Neuronal stem cell (in vitro differentiated cells): ENCODE measurements at regions not wholly inside any gene's neighbourhood (a gene's known extent, or its start where the extent isn't known, plus 50 kb on each side); places are given as distances from the start of the nearest gene placed in this dataset.

Experiments used
- DNase-seq: peaks from one replicate; pipeline ENCODE4 v3.0.0-alpha.2; 2013; ENCODE audit warnings: low spot score
- H2AFZ ChIP-seq: one replicate; pipeline ENCODE4 v1.6.1; 2013; ENCODE audit warnings: mild to moderate bottlenecking, low read length, inconsistent platforms
- H2AK5ac ChIP-seq: 2 replicates; pipeline ENCODE4 v1.6.1; 2013; ENCODE audit warnings: low read depth, mild to moderate bottlenecking, inconsistent platforms, low read length, moderate library complexity, mixed read lengths
- H2BK120ac ChIP-seq: 2 replicates; pipeline ENCODE4 v1.6.1; 2013; ENCODE audit warnings: low read depth, mild to moderate bottlenecking, inconsistent platforms, low read length, moderate library complexity, mixed read lengths
- H2BK12ac ChIP-seq: one replicate; pipeline ENCODE4 v1.6.1; 2013; ENCODE audit warnings: low read length, inconsistent platforms
- H2BK15ac ChIP-seq: 2 replicates; pipeline ENCODE4 v1.6.1; 2013; ENCODE audit warnings: mild to moderate bottlenecking, low read length, inconsistent platforms, mixed read lengths
- H2BK5ac ChIP-seq: one replicate; pipeline ENCODE4 v1.6.1; 2013; ENCODE audit warnings: inconsistent platforms, mild to moderate bottlenecking, low read length, moderate library complexity
- H3K14ac ChIP-seq: one replicate; pipeline ENCODE4 v1.6.1; 2013; ENCODE audit warnings: low read length, inconsistent platforms
- H3K18ac ChIP-seq: 2 replicates; pipeline ENCODE4 v1.6.1; 2013; ENCODE audit warnings: low read length, inconsistent platforms
- H3K23ac ChIP-seq: 2 replicates; pipeline ENCODE4 v1.6.1; 2013; ENCODE audit warnings: low read depth, mild to moderate bottlenecking, mixed read lengths, low read length, inconsistent platforms; ENCODE audit not compliant: poor library complexity
- H3K27ac ChIP-seq: replicated peaks from 3 replicates; pipeline ENCODE4 v1.5.1; 2013; ENCODE audit warnings: low read length, inconsistent platforms
- H3K27me3 ChIP-seq, 3 experiments: 2 replicates each; pipeline ENCODE4 v1.6.1; 2013; ENCODE audit warnings: low read length in 3 of 3, mild to moderate bottlenecking in 2 of 3, inconsistent platforms in 1 of 3, low read depth in 1 of 3, mixed read lengths in 1 of 3, moderate library complexity in 1 of 3; ENCODE audit not compliant: control insufficient read depth in 3 of 3, insufficient read depth in 3 of 3
- H3K36me3 ChIP-seq, 2 donors: replicated peaks in 1 of 2; 2 replicates each; pipeline ENCODE4 v1.6.1; 2013; ENCODE audit warnings: low read length in 2 of 2; ENCODE audit not compliant: control insufficient read depth in 2 of 2, insufficient read depth in 2 of 2
- H3K4ac ChIP-seq: 2 replicates; pipeline ENCODE4 v1.6.1; 2013; ENCODE audit warnings: inconsistent platforms, mild to moderate bottlenecking, low read length, moderate library complexity
- H3K4me1 ChIP-seq, 2 donors: 1 replicate in 1 of 2; 2 replicates in 1 of 2; pipeline ENCODE4 v1.6.1; 2013; ENCODE audit warnings: low read length in 2 of 2, low read depth in 1 of 2; ENCODE audit not compliant: control insufficient read depth in 2 of 2, insufficient read depth in 1 of 2
- H3K4me2 ChIP-seq: one replicate; pipeline ENCODE4 v1.6.1; 2013; ENCODE audit warnings: mild to moderate bottlenecking, low read length, inconsistent platforms; ENCODE audit not compliant: insufficient read depth, poor library complexity, severe bottlenecking
- H3K4me3 ChIP-seq, 2 donors: 2 replicates each; pipeline ENCODE4 v1.5.1; 2013; ENCODE audit warnings: low read length in 2 of 2, mild to moderate bottlenecking in 2 of 2, inconsistent platforms in 1 of 2, moderate library complexity in 1 of 2
- H3K79me1 ChIP-seq: one replicate; pipeline ENCODE4 v1.6.1; 2013; ENCODE audit warnings: low read depth, mild to moderate bottlenecking, inconsistent platforms, low read length, moderate library complexity
- H3K9ac ChIP-seq: one replicate; pipeline ENCODE4 v1.6.1; 2013; ENCODE audit warnings: mild to moderate bottlenecking, low read depth, low read length, inconsistent platforms; ENCODE audit not compliant: poor library complexity
- H3K9me3 ChIP-seq, 2 donors: replicated peaks in 1 of 2; 2 replicates each; pipeline versions ENCODE3 to v1.6.1; 2013; ENCODE audit warnings: low read length in 2 of 2, mild to moderate bottlenecking in 2 of 2, inconsistent platforms in 1 of 2, low read depth in 1 of 2, mixed read lengths in 1 of 2, moderate library complexity in 1 of 2; ENCODE audit not compliant: control insufficient read depth in 2 of 2, insufficient read depth in 1 of 2
- H4K8ac ChIP-seq: one replicate; pipeline ENCODE4 v1.6.1; 2013; ENCODE audit warnings: low read depth, mild to moderate bottlenecking, inconsistent platforms, low read length, moderate library complexity
- H4K91ac ChIP-seq: one replicate; pipeline ENCODE4 v1.6.1; 2013; ENCODE audit warnings: low read length, low read depth, mild to moderate bottlenecking, inconsistent platforms; ENCODE audit not compliant: poor library complexity
- WGBS, 2 donors: extraction: QIAGEN DNeasy Blood & Tissue Kit; methylation state at CpG; one replicate each; pipeline ENCODE4 v1.1.7; 2013; ENCODE audit warnings: missing lambda C conversion rate in 2 of 2, mixed read lengths in 1 of 2; ENCODE audit not compliant: insufficient read length in 2 of 2, insufficient replicate concordance in 1 of 2; ENCODE audit errors: extremely low coverage in 2 of 2; 5-methylcytosine and 5-hydroxymethylcytosine counted together

DNA sequence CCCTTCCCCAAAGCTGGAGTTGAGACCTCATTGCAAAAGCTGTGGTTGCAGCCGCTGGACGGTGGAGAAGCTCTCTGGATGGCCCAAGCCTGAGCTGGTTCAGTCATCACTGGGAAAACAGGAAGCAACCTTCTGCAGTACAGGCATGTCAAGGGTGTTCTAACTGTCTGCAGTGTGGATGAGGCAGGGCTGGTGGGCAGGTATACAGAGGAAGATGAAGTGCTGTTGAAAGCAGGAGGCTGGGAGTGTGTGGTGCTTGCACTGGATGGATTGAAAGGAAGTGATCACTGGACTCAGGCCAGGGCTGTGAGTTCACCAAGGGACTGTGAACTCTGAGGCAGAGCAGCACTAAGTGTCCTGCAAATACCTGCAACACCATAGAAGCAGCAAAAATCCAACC, 89.0 kb upstream of the NOX3 start:
- no CpG with 5 or more reads among the region's 2 CpGs for WGBS, 2 donors
- DNase-seq: no peak

GRCh38 chr6:155543166-155543847, 87.7 kb upstream of the NOX3 start:
- Histone ChIP-seq H3K18ac (no peak overlapping the region), H2BK5ac (no peak overlapping the region), H4K8ac (no peak overlapping the region), H3K4me1 (peaks cover 0 to 2% of the 10 kb centered on the region in 2 donors), H2BK120ac (no peak overlapping the region), H2BK12ac (no peak overlapping the region), H2BK15ac (no peak overlapping the region), H3K27ac (no peak overlapping the region), H3K4me2 (no peak overlapping the region), H3K27me3 (no peaks in the 10 kb centered on the region), H3K36me3 (no peaks in the 10 kb centered on the region), H3K9ac (no peak overlapping the region), H3K14ac (no peak overlapping the region), H3K79me1 (no peaks in the 10 kb centered on the region), H3K9me3 (no peaks in the 10 kb centered on the region), H4K91ac (no peak overlapping the region), H2AFZ (no peak overlapping the region), H3K4me3 (no peak overlapping the region), H2AK5ac (no peak overlapping the region), H3K23ac (no peak overlapping the region), H3K4ac (no peak overlapping the region)
- no peak for DNase-seq
- WGBS, 2 donors: no CpG with 5 or more reads among the region's 6 CpGs

More for the DNA sequence above, 89.0 kb upstream of the NOX3 start:
- no peak overlapping the region for H3K27ac ChIP-seq
- no peak overlapping the region for H2AFZ ChIP-seq
- no peaks in the 10 kb centered on the region for H3K36me3 ChIP-seq
- no peaks in the 10 kb centered on the region for H3K27me3 ChIP-seq
- no peak overlapping the region for H2BK12ac ChIP-seq
- no peak overlapping the region for H3K9ac ChIP-seq
- H3K4ac ChIP-seq: no peak overlapping the region
- no peaks in the 10 kb centered on the region for H3K79me1 ChIP-seq
- peak overlapping the region; percentile 32 for H3K18ac ChIP-seq
- peak overlapping the region in 1 of 2 donors; percentile 67 for H3K4me3 ChIP-seq
- no peak overlapping the region for H4K91ac ChIP-seq
- no peak overlapping the region for H3K4me2 ChIP-seq
- H3K14ac ChIP-seq: no peak overlapping the region
- H4K8ac ChIP-seq: peak overlapping the region; percentile 89
- peaks cover 0 to 2% of the 10 kb centered on the region in 2 donors for H3K4me1 ChIP-seq
- no peak overlapping the region for H2BK15ac ChIP-seq
- no peak overlapping the region for H3K23ac ChIP-seq
- peak overlapping the region; percentile 30 for H2BK5ac ChIP-seq
- H2BK120ac ChIP-seq: no peak overlapping the region
- H2AK5ac ChIP-seq: no peak overlapping the region
- H3K9me3 ChIP-seq: no peaks in the 10 kb centered on the region

DNA sequence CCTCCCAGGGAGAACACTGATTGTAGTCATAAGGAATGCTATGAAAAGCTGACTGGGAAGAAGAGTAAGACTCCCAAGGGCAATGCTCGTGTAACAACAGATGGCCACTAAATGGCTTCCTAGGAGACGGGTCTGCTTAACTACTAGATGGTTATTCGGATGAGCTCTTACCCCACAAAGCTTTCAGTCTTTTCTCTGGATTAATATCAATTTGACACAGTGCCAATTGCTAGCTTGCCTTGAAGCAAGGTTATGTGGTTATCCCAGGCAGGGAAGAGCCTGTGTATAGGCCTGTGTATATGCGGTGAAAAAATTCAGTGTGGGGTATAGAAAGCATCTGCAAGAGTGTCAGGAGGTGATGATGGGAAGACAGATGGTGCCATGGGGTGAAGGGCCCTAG, 86.4 kb upstream of the NOX3 start:
- Histone ChIP-seq H2AFZ (no peak overlapping the region), H3K9ac (no peak overlapping the region), H3K27ac (no peak overlapping the region)

GRCh38 chr6:155538708-155539390, 83.2 kb upstream of the NOX3 start:
- H3K4me1 ChIP-seq: no peaks in the 10 kb centered on the region
- no peak for DNase-seq

More for the DNA sequence above, 86.4 kb upstream of the NOX3 start:
- H2BK15ac ChIP-seq: no peak overlapping the region
- H2BK12ac ChIP-seq: no peak overlapping the region
- H3K4ac ChIP-seq: no peak overlapping the region
- H4K91ac ChIP-seq: no peak overlapping the region
- no peak overlapping the region for H2BK5ac ChIP-seq
- H3K79me1 ChIP-seq: no peaks in the 10 kb centered on the region
- H3K36me3 ChIP-seq: no peaks in the 10 kb centered on the region
- H3K4me3 ChIP-seq: no peak overlapping the region
- H3K14ac ChIP-seq: no peak overlapping the region
- no peak overlapping the region for H2AK5ac ChIP-seq
- no peak overlapping the region for H3K4me2 ChIP-seq
- WGBS, 2 donors: no CpG with 5 or more reads among the region's 4 CpGs
- H3K23ac ChIP-seq: no peak overlapping the region
- no peaks in the 10 kb centered on the region for H3K27me3 ChIP-seq
- no peaks in the 10 kb centered on the region for H3K9me3 ChIP-seq
- no peak overlapping the region for H3K18ac ChIP-seq
- no peak overlapping the region for H4K8ac ChIP-seq
- DNase-seq: no peak
- no peak overlapping the region for H2BK120ac ChIP-seq
- peaks cover 0 to 2% of the 10 kb centered on the region in 2 donors for H3K4me1 ChIP-seq

More at GRCh38 chr6:155538708-155539390, 83.2 kb upstream of the NOX3 start:
- Histone ChIP-seq H2BK120ac (no peak overlapping the region), H3K4ac (no peak overlapping the region), H3K4me3 (no peak overlapping the region), H2BK15ac (no peak overlapping the region), H3K27me3 (no peaks in the 10 kb centered on the region), H4K8ac (no peak overlapping the region), H2BK12ac (no peak overlapping the region), H3K36me3 (no peaks in the 10 kb centered on the region), H2AK5ac (no peak overlapping the region), H3K14ac (no peak overlapping the region), H3K23ac (no peak overlapping the region), H2AFZ (no peak overlapping the region), H4K91ac (no peak overlapping the region), H3K79me1 (no peaks in the 10 kb centered on the region), H3K18ac (no peak overlapping the region), H3K9ac (no peak overlapping the region), H3K27ac (no peak overlapping the region), H3K9me3 (no peaks in the 10 kb centered on the region), H3K4me2 (no peak overlapping the region), H2BK5ac (no peak overlapping the region)
- no CpG with 5 or more reads among the region's 3 CpGs for WGBS, 2 donors
